IMR-90 (cell line): ENCODE measurements at regions not wholly inside any gene's neighbourhood (a gene's known extent, or its start where the extent isn't known, plus 50 kb on each side); places are given as distances from the start of the nearest gene placed in this dataset.
"Not testable (repeated sequence)": the region's sequence is repeated elsewhere in the genome, so short reads cannot be mapped to it uniquely, and the experiment has no call there.

Experiments
- ATAC-seq: fragments of 200-7000 bp; cut with Tn5 transposase; 2 replicates; pipeline ENCODE4 v1.9.1; 2020; ENCODE audit warnings: low read depth, mild to moderate bottlenecking, moderate library complexity
- BruUV-seq: library from RNA; stranded (reverse); fragments of 400-500 nt; replicated peaks from 2 replicates; lab custom pipeline; 2021; lab: Mats Ljungman, UMichigan
- CTCF ChIA-PET: fragments of 300-600 bp; formaldehyde crosslinking; extraction: SDS; loops from one replicate; lab custom pipeline; 2021; ENCODE audit warnings: antibody characterized with exemption; lab: Yijun Ruan, JAX
- POLR2A ChIA-PET: fragments of 300-600 bp; sonication (Branson Sonifier 250); formaldehyde crosslinking; loops from one replicate; lab custom pipeline; 2022; ENCODE audit warnings: antibody characterized with exemption; ENCODE audit not compliant: unreplicated experiment; lab: Charles Lee
- DNase-seq: peaks from one replicate; pipeline ENCODE4 v3.0.0; 2013
- H2AFZ ChIP-seq: replicated peaks from 2 replicates; pipeline ENCODE3; 2013; ENCODE audit warnings: low read length, mild to moderate bottlenecking; ENCODE audit not compliant: poor library complexity
- H2AK5ac ChIP-seq: 2 replicates; pipeline ENCODE4 v1.6.1; 2013; ENCODE audit warnings: low read depth, low read length, inconsistent platforms
- H2AK9ac ChIP-seq: replicated peaks from 2 replicates; pipeline ENCODE3; 2013; ENCODE audit warnings: mild to moderate bottlenecking, low read depth, low read length, moderate library complexity; ENCODE audit not compliant: poor library complexity
- H2BK120ac ChIP-seq: 2 replicates; pipeline ENCODE4 v1.6.1; 2013; ENCODE audit warnings: low read depth, low read length, inconsistent platforms
- H2BK15ac ChIP-seq: 3 replicates; pipeline ENCODE4 v1.6.1; 2013; ENCODE audit warnings: low read depth, low read length, inconsistent platforms
- H2BK20ac ChIP-seq: 2 replicates; pipeline ENCODE4 v1.6.1; 2013; ENCODE audit warnings: low read depth, mild to moderate bottlenecking, inconsistent platforms, low read length, moderate library complexity
- H2BK5ac ChIP-seq: 2 replicates; pipeline ENCODE4 v1.6.1; 2013; ENCODE audit warnings: mild to moderate bottlenecking, low read depth, low read length, inconsistent platforms; ENCODE audit not compliant: poor library complexity, severe bottlenecking
- H3K14ac ChIP-seq: replicated peaks from 2 replicates; pipeline ENCODE4 v1.6.1; 2013; ENCODE audit warnings: low read depth, low read length, inconsistent platforms
- H3K18ac ChIP-seq: 2 replicates; pipeline ENCODE4 v1.6.1; 2013; ENCODE audit warnings: low read depth, low read length, control low read depth
- H3K23ac ChIP-seq: 2 replicates; pipeline ENCODE4 v1.6.1; 2013; ENCODE audit warnings: low read depth, low read length, inconsistent platforms
- H3K27ac ChIP-seq: 2 replicates; pipeline ENCODE4 v1.5.1; 2013; ENCODE audit warnings: mild to moderate bottlenecking, control low read depth, low read length; ENCODE audit not compliant: insufficient read depth
- H3K27me3 ChIP-seq: 2 replicates; pipeline ENCODE4 v1.6.1; 2013; ENCODE audit warnings: low read length; ENCODE audit not compliant: control insufficient read depth, insufficient read depth
- H3K36me3 ChIP-seq: 2 replicates; pipeline ENCODE4 v1.6.1; 2013; ENCODE audit warnings: low read length, mixed read lengths; ENCODE audit not compliant: control insufficient read depth, insufficient read depth
- H3K4ac ChIP-seq: 2 replicates; pipeline ENCODE4 v1.6.1; 2013; ENCODE audit warnings: low read depth, low read length, inconsistent platforms
- H3K4me1 ChIP-seq: 2 replicates; pipeline ENCODE4 v1.6.1; 2013; ENCODE audit warnings: low read length, mixed read lengths; ENCODE audit not compliant: control insufficient read depth, insufficient read depth
- H3K4me2 ChIP-seq: 2 replicates; pipeline ENCODE4 v1.6.1; 2013; ENCODE audit warnings: low read depth, mild to moderate bottlenecking, control low read depth, low read length, moderate library complexity
- H3K4me3 ChIP-seq: 2 replicates; pipeline ENCODE4 v1.5.1; 2013; ENCODE audit warnings: low read depth, mild to moderate bottlenecking, control low read depth, low read length, moderate library complexity; ENCODE audit not compliant: insufficient read depth
- H3K56ac ChIP-seq: 2 replicates; pipeline ENCODE4 v1.6.1; 2013; ENCODE audit warnings: low read length, inconsistent platforms; ENCODE audit not compliant: insufficient read depth; ENCODE audit errors: extremely low read depth
- H3K79me1 ChIP-seq, 2 experiments: 2 replicates each; pipeline ENCODE4 v1.6.1; 2013; ENCODE audit warnings: low read length in 2 of 2, inconsistent platforms in 1 of 2, low read depth in 1 of 2
- H3K9ac ChIP-seq: 2 replicates; pipeline ENCODE4 v1.6.1; 2013; ENCODE audit warnings: low read depth, low read length, control low read depth
- H3K9me1 ChIP-seq: 2 replicates; pipeline ENCODE4 v1.6.1; 2013; ENCODE audit warnings: low read length, inconsistent platforms; ENCODE audit not compliant: insufficient read depth
- H3K9me3 ChIP-seq: 2 replicates; pipeline ENCODE4 v1.6.1; 2013; ENCODE audit warnings: low read length; ENCODE audit not compliant: control insufficient read depth, insufficient read depth
- H4K20me1 ChIP-seq: 2 replicates; pipeline ENCODE4 v1.6.1; 2013; ENCODE audit warnings: low read length, inconsistent platforms; ENCODE audit not compliant: insufficient read depth
- H4K5ac ChIP-seq: 2 replicates; pipeline ENCODE4 v1.6.1; 2013; ENCODE audit warnings: mild to moderate bottlenecking, low read depth, low read length, control low read depth
- H4K8ac ChIP-seq, 2 experiments: 2 replicates each; pipeline ENCODE4 v1.6.1; 2013; ENCODE audit warnings: low read depth in 2 of 2, low read length in 2 of 2, control low read depth in 1 of 2, inconsistent platforms in 1 of 2
- H4K91ac ChIP-seq: 2 replicates; pipeline ENCODE4 v1.6.1; 2013; ENCODE audit warnings: low read depth, low read length, inconsistent platforms; ENCODE audit not compliant: insufficient read depth
- WGBS, 2 experiments: methylation state at CpG; one replicate each; pipeline versions ENCODE4 v1.1.5 to v1.1.7; 2013; ENCODE audit warnings: missing lambda C conversion rate in 2 of 2; ENCODE audit not compliant: insufficient read length in 1 of 2; ENCODE audit errors: extremely low coverage in 2 of 2; 5-methylcytosine and 5-hydroxymethylcytosine counted together
- dilution Hi-C: fragments of 300-500 bp; cut with HindIII; formaldehyde crosslinking; loops from one replicate; pipeline ENCODE4 v1.14.3; 2018; ENCODE audit warnings: low sequenced_read_pairs; ENCODE audit not compliant: unreplicated experiment
- in situ Hi-C: fragments of 300-500 bp; cut with MboI; formaldehyde crosslinking; loops from 3 replicates; pipeline ENCODE4 v1.14.3; 2019; ENCODE audit warnings: low sequenced_read_pairs, inconsistent platforms, mixed read lengths
- intact Hi-C: fragments of 100-400 bp; cut with micrococcal nuclease; formaldehyde crosslinking; loops from 2 replicates; pipeline ENCODE4 v1.10.0; 2022

DNA sequence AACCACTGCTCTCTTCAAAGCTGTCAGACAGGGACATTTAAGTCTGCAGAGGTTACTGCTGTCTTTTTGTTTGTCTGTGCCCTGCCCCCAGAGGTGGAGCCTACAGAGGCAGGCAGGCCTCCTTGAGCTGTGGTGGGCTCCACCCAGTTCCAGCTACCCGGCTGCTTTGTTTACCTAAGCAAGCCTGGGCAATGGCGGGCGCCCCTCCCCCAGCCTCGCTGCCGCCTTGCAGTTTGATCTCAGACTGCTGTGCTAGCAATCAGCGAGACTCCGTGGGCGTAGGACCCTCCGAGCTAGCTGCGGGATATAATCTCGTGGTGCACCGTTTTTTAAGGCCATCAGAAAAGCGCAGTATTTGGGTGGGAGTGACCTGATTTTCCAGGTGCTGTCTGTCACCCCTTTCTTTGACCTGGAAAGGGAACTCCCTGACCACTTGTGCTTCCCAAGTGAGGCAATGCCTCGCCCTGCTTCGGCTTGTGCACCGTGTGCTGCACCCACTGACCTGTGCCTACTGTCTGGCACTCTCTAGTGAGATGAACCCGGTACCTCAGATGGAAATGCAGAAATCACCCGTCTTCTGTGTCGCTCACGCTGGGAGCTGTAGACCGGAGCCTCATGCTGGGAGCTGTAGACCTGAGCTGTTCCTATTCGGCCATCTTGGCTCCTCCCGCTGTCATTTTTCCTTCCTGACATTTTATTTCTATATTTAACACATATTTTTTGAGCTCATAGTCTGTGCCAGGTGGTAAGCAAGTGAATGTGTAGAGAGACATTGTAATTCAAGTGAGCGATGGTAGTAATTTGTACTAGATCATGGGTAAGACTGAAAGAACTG, 551.5 kb downstream of the RAB38 start:
- not testable (repeated sequence) for H4K5ac ChIP-seq, ATAC-seq, H3K27me3 ChIP-seq

More for the DNA sequence above, 551.5 kb downstream of the RAB38 start:
- H3K4me2 ChIP-seq, H2BK120ac ChIP-seq, H3K79me1 ChIP-seq, H3K4me3 ChIP-seq, H3K4me1 ChIP-seq, H3K9me1 ChIP-seq, DNase-seq, H2AK5ac ChIP-seq, H2BK20ac ChIP-seq, BruUV-seq, POLR2A ChIA-PET, H2AFZ ChIP-seq, H3K36me3 ChIP-seq, H4K8ac ChIP-seq, H3K23ac ChIP-seq, H3K9ac ChIP-seq, H4K91ac ChIP-seq, H3K9me3 ChIP-seq, H3K56ac ChIP-seq, H2BK5ac ChIP-seq, intact Hi-C loops, dilution Hi-C loops, H3K4ac ChIP-seq, H3K18ac ChIP-seq, H4K20me1 ChIP-seq, H2BK15ac ChIP-seq, CTCF ChIA-PET, H2AK9ac ChIP-seq, H3K27ac ChIP-seq, in situ Hi-C loops, H3K14ac ChIP-seq: not testable (repeated sequence)
- WGBS, 2 experiments, result 52% methylated on average over 5 of the region's 24 CpGs; no CpG with 5 or more reads in 1 of the 2 experiments
